ENCODE measurements at regions not wholly inside any gene's neighbourhood (a gene's known extent, or its start where the extent isn't known, plus 50 kb on each side); places are given as distances from the start of the nearest gene placed in this dataset.

DNA sequence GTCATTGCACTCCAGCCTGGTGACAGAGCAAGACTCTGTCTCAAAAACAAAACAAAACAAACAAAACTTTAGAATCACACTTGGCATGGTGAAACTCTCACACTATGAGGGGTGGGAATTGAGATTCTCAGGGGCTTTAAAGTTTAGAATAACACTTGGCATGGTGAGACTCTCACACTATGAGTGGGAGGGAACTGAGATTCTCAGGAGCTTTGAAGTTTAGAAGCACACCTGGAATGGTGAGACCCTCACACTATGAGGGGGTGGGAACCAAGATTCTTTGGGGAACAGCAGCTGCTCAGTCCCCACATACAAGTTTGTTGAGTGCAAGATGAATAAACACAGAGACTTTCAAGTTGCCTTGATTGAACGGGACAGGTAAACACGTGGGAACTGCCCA lies 149.4 kb downstream of the HSD17B3 start:
- Histone ChIP-seq H3K79me2 (ENCODE audit: control insufficient read depth, insufficient read depth, low read length) (no peaks in the 10 kb centered on the region), H4K20me1 (replicated peaks; ENCODE audit: control insufficient read depth, insufficient read depth, low read length) (no peaks in the 10 kb centered on the region), H2AFZ (ENCODE audit: low read depth, low read length) (no peak overlapping the region), H3K9me3 (replicated peaks; ENCODE audit: control insufficient read depth, insufficient read depth, low read depth, low read length) (no peaks in the 10 kb centered on the region), H3K27me3 (ENCODE audit: control insufficient read depth in 2 of 2, insufficient read depth in 2 of 2, low read length in 2 of 2) (peaks cover 28 to 46% of the 10 kb centered on the region in 2 experiments), H3K9ac (ENCODE audit: insufficient read depth in 1 of 2, low read depth in 2 of 2, low read length in 2 of 2) (no peak overlapping the region), H3K27ac (ENCODE audit: extremely low read depth, low read depth, low read length) (no peak overlapping the region), H3K4me2 (ENCODE audit: insufficient read depth, low read length) (no peak overlapping the region), H3K36me3 (ENCODE audit: control insufficient read depth, insufficient read depth, low read length) (no peaks in the 10 kb centered on the region), H3K4me3 (no peak overlapping the region), H3K4me1 (replicated peaks in 1 of 2; ENCODE audit: control insufficient read depth in 2 of 2, insufficient read depth in 2 of 2, low read length in 2 of 2) (no peaks in the 10 kb centered on the region), H3K9me1 (ENCODE audit: control insufficient read depth, insufficient read depth, low read length) (no peaks in the 10 kb centered on the region)
- POLR2A ChIA-PET, result interaction anchor here (1.4 kb wide), 1 partner anchor 11 kb away, joined by 6 read pairs; no protein-coding TSS in a partner anchor
- intact Hi-C loops (cut with micrococcal nuclease), result no loop called here
- FAIRE-seq, result no peak
- TF ChIP-seq POLR2AphosphoS2 (IDR thresholded peaks at IDR 0.05; ENCODE audit: low read length), result no peak
- no peak for TF ChIP-seq TEAD2 (tag; IDR thresholded peaks at IDR 0.05)
- TF ChIP-seq PHF21A (IDR thresholded peaks at IDR 0.05; ENCODE audit: borderline replicate concordance, low read depth), result no peak
- no peak for TF ChIP-seq DMBX1 (CRISPR knock-in tag; IDR thresholded peaks at IDR 0.05; ENCODE audit: borderline replicate concordance)
- no peak for TF ChIP-seq ETV5 (CRISPR knock-in tag; IDR thresholded peaks at IDR 0.05; ENCODE audit: low read depth)
- no peak for TF ChIP-seq ID3 (CRISPR knock-in tag; IDR thresholded peaks at IDR 0.05)
- TF ChIP-seq ID3 (tag; IDR thresholded peaks at IDR 0.05), result no peak
- TF ChIP-seq TRIM24 (IDR thresholded peaks at IDR 0.05), result no peak
- no peak for TF ChIP-seq ZNF124 (CRISPR knock-in tag; IDR thresholded peaks at IDR 0.05)
- no peak for TF ChIP-seq POU5F1 (IDR thresholded peaks at IDR 0.05; ENCODE audit: borderline replicate concordance, low read depth, low read length, partially characterized antibody)
- no peak for TF ChIP-seq NCOR1 (IDR thresholded peaks at IDR 0.05)
- TF ChIP-seq ZNF253 (CRISPR knock-in tag; conservative IDR thresholded peaks at IDR 0.05), result no peak
- TF ChIP-seq SREBF2 (CRISPR knock-in tag; IDR thresholded peaks at IDR 0.05), result no peak
- TF ChIP-seq, protein P1, sequence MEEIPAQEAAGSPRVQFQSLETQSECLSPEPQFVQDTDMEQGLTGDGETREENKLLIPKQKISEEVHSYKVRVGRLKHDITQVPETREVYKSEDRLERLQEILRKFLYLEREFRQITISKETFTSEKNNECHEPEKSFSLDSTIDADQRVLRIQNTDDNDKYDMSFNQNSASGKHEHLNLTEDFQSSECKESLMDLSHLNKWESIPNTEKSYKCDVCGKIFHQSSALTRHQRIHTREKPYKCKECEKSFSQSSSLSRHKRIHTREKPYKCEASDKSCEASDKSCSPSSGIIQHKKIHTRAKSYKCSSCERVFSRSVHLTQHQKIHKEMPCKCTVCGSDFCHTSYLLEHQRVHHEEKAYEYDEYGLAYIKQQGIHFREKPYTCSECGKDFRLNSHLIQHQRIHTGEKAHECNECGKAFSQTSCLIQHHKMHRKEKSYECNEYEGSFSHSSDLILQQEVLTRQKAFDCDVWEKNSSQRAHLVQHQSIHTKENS (CRISPR knock-in tag; IDR thresholded peaks at IDR 0.05), result no peak
- TF ChIP-seq E2F6 (IDR thresholded peaks at IDR 0.05; ENCODE audit: borderline replicate concordance in 1 of 2, extremely low read depth in 1 of 2, insufficient read depth in 1 of 2, insufficient read length in 1 of 2, low read depth in 1 of 2, low read length in 1 of 2, poor library complexity in 1 of 2, severe bottlenecking in 1 of 2), result no peak
- TF ChIP-seq PCBP1 (IDR thresholded peaks at IDR 0.05; ENCODE audit: low read depth, low read length, poor library complexity, severe bottlenecking), result no peak
- TF ChIP-seq, protein P2, sequence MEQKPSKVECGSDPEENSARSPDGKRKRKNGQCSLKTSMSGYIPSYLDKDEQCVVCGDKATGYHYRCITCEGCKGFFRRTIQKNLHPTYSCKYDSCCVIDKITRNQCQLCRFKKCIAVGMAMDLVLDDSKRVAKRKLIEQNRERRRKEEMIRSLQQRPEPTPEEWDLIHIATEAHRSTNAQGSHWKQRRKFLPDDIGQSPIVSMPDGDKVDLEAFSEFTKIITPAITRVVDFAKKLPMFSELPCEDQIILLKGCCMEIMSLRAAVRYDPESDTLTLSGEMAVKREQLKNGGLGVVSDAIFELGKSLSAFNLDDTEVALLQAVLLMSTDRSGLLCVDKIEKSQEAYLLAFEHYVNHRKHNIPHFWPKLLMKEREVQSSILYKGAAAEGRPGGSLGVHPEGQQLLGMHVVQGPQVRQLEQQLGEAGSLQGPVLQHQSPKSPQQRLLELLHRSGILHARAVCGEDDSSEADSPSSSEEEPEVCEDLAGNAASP (IDR thresholded peaks at IDR 0.05), result no peak
- no peak for DNase-seq (ENCODE audit: extremely low read depth in 1 of 4, low spot score in 3 of 4)
- CTCF ChIA-PET (ENCODE audit: low intra/inter-chr PET ratio), result no interaction called here
- WGBS (ENCODE audit: insufficient coverage, low coverage, missing lambda C conversion rate), result 4% methylated on average over 2 of the region's 2 CpGs
- in situ Hi-C loops (cut with MboI), result no loop called here
- BruUV-seq (replicated peaks), result no TSS peak
- no peak for ATAC-seq
